Neural cell (in vitro differentiated cells): ENCODE measurements at regions not wholly inside any gene's neighbourhood (a gene's known extent, or its start where the extent isn't known, plus 50 kb on each side); places are given as distances from the start of the nearest gene placed in this dataset.

Experiments
- H2AFZ ChIP-seq: fragments of 200-600, 300-800 bp; sonication (generic), shearing (Covaris generic); 2 replicates; pipeline ENCODE4 v1.6.0; 2014; ENCODE audit warnings: low read depth, mild to moderate bottlenecking, antibody characterized with exemption, low read length, moderate library complexity
- H3F3A ChIP-seq: fragments of 200-600 bp; shearing (Covaris generic); 2 replicates; pipeline ENCODE4 v1.6.1; 2016; ENCODE audit warnings: mild to moderate bottlenecking, moderate library complexity, mixed read lengths, antibody characterized with exemption, low read length; ENCODE audit not compliant: insufficient read depth, poor library complexity, severe bottlenecking
- H3K27ac ChIP-seq: fragments of 200-600, 300-800 bp; sonication (generic), shearing (Covaris generic); 2 replicates; pipeline ENCODE4 v1.5.1; 2014; ENCODE audit warnings: mild to moderate bottlenecking, low read length, moderate library complexity
- H3K27me3 ChIP-seq: fragments of 300-800, 200-600 bp; sonication (generic), shearing (Covaris generic); 2 replicates; pipeline ENCODE4 v1.6.0; 2014; ENCODE audit warnings: mild to moderate bottlenecking, low read depth, low read length, moderate library complexity; ENCODE audit not compliant: insufficient read depth
- H3K36me3 ChIP-seq: fragments of 300-800, 200-600 bp; sonication (generic), shearing (Covaris generic); 2 replicates; pipeline ENCODE4 v1.5.1; 2014; ENCODE audit warnings: mild to moderate bottlenecking, antibody characterized with exemption, low read length, moderate library complexity; ENCODE audit not compliant: insufficient read depth
- H3K4me2 ChIP-seq: fragments of 300-800, 200-600 bp; sonication (generic), shearing (Covaris generic); 2 replicates; pipeline ENCODE4 v1.6.0; 2014; ENCODE audit warnings: mild to moderate bottlenecking, low read length
- H3K4me3 ChIP-seq: fragments of 300-800, 200-600 bp; sonication (generic), shearing (Covaris generic); 2 replicates; pipeline ENCODE4 v1.5.1; 2014; ENCODE audit warnings: mild to moderate bottlenecking, low read length, moderate library complexity
- H3K79me2 ChIP-seq: fragments of 200-600 bp; shearing (Covaris generic); replicated peaks from 2 replicates; pipeline ENCODE4 v1.6.0; 2014; ENCODE audit warnings: mild to moderate bottlenecking, low read length, moderate library complexity; ENCODE audit not compliant: insufficient read depth
- H3K9ac ChIP-seq: fragments of 300-800, 200-600 bp; sonication (generic), shearing (Covaris generic); 2 replicates; pipeline ENCODE4 v1.6.1; 2016; ENCODE audit warnings: mild to moderate bottlenecking, low read length, mixed read lengths
- H3K9me2 ChIP-seq: fragments of 200-600 bp; shearing (Covaris generic); 2 replicates; pipeline ENCODE4 v1.6.1; 2016; ENCODE audit warnings: mild to moderate bottlenecking, low read length, mixed read lengths; ENCODE audit not compliant: insufficient read depth
- H3K9me3 ChIP-seq: fragments of 200-600, 300-800 bp; sonication (generic), shearing (Covaris generic); 2 replicates; pipeline ENCODE4 v1.6.1; 2016; ENCODE audit warnings: mild to moderate bottlenecking, mixed run types, low read length, moderate library complexity, mixed read lengths
- H4K20me1 ChIP-seq: fragments of 200-600 bp; shearing (Covaris generic); 2 replicates; pipeline ENCODE4 v1.6.1; 2016; ENCODE audit warnings: mild to moderate bottlenecking, mixed run types; ENCODE audit not compliant: insufficient read depth
- EP300 ChIP-seq: fragments of 450-650 bp; conservative IDR thresholded peaks from 2 replicates; pipeline ENCODE4 v1.6.1; 2014; ENCODE audit warnings: antibody characterized with exemption, mild to moderate bottlenecking, moderate library complexity; ENCODE audit not compliant: poor library complexity, severe bottlenecking
- EZH2 ChIP-seq: fragments of 200-600, 300-800 bp; shearing (Covaris generic), sonication (generic); IDR thresholded peaks from 2 replicates; pipeline ENCODE4 v1.6.1; 2014; ENCODE audit warnings: antibody characterized with exemption, low read length, borderline replicate concordance, mild to moderate bottlenecking; ENCODE audit not compliant: insufficient read depth, poor library complexity, severe bottlenecking
- MXI1 ChIP-seq: fragments of 450-650 bp; conservative IDR thresholded peaks from 2 replicates; pipeline ENCODE4 v1.6.1; 2014; ENCODE audit warnings: antibody characterized with exemption, mild to moderate bottlenecking; ENCODE audit not compliant: poor library complexity, severe bottlenecking
- POLR2AphosphoS5 ChIP-seq: IDR thresholded peaks from 2 replicates; pipeline ENCODE4 v1.6.1; 2012
- RAD21 ChIP-seq: fragments of 450-650 bp; conservative IDR thresholded peaks from 2 replicates; pipeline ENCODE4 v1.6.1; 2014; ENCODE audit warnings: antibody characterized with exemption, mild to moderate bottlenecking, moderate library complexity
- SMC3 ChIP-seq: fragments of 450-650 bp; conservative IDR thresholded peaks from 2 replicates; pipeline ENCODE4 v1.6.1; 2014; ENCODE audit warnings: antibody characterized with exemption, mild to moderate bottlenecking, moderate library complexity; ENCODE audit not compliant: poor library complexity
- TAF1 ChIP-seq: IDR thresholded peaks from 2 replicates; pipeline ENCODE4 v1.6.1; 2012; ENCODE audit warnings: low read depth
- TF ChIP-seq, protein P1 (sequence below): fragments of 450-650 bp; IDR thresholded peaks from 2 replicates; pipeline ENCODE4 v1.5.1; 2014; ENCODE audit warnings: antibody characterized with exemption, mild to moderate bottlenecking, moderate library complexity; ENCODE audit not compliant: poor library complexity, severe bottlenecking
- TF ChIP-seq, protein P2 (sequence below): IDR thresholded peaks from 2 replicates; pipeline ENCODE4 v1.6.1; 2012; ENCODE audit warnings: borderline replicate concordance

DNA sequence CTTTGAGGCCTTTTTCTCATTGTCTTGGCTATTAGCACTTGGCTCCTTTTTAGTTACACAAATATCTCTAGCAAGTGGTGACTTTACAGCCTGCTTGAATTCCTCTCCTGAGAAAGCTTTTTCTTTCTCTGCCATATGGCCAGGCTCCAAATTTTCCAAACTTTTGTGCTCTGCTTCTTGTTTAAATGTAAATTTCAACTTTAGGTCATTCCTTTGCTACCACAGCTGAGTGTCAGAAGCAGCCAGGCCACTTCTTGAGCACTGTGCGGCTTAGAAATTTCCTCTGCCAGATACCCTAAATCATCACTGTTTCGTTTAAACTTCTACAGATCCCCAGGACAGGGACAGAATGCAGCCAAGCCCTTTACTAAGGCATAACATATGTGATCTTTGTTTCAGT is 222.4 kb downstream of the FBXO8 start:
- Histone ChIP-seq H3K9me2 (no peaks in the 10 kb centered on the region), H3K36me3 (no peaks in the 10 kb centered on the region), H4K20me1 (no peaks in the 10 kb centered on the region), H3K4me2 (no peak overlapping the region), H3F3A (no peaks in the 10 kb centered on the region), H3K9ac (no peak overlapping the region), H3K9me3 (no peaks in the 10 kb centered on the region), H3K27me3 (no peaks in the 10 kb centered on the region), H3K4me3 (no peak overlapping the region), H2AFZ (no peak overlapping the region), H3K79me2 (no peaks in the 10 kb centered on the region), H3K27ac (no peak overlapping the region)
- TF ChIP-seq RAD21 = no peak
- TF ChIP-seq, protein P1, sequence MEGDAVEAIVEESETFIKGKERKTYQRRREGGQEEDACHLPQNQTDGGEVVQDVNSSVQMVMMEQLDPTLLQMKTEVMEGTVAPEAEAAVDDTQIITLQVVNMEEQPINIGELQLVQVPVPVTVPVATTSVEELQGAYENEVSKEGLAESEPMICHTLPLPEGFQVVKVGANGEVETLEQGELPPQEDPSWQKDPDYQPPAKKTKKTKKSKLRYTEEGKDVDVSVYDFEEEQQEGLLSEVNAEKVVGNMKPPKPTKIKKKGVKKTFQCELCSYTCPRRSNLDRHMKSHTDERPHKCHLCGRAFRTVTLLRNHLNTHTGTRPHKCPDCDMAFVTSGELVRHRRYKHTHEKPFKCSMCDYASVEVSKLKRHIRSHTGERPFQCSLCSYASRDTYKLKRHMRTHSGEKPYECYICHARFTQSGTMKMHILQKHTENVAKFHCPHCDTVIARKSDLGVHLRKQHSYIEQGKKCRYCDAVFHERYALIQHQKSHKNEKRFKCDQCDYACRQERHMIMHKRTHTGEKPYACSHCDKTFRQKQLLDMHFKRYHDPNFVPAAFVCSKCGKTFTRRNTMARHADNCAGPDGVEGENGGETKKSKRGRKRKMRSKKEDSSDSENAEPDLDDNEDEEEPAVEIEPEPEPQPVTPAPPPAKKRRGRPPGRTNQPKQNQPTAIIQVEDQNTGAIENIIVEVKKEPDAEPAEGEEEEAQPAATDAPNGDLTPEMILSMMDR = no peak
- no peak for TF ChIP-seq EZH2
- TF ChIP-seq, protein P2, sequence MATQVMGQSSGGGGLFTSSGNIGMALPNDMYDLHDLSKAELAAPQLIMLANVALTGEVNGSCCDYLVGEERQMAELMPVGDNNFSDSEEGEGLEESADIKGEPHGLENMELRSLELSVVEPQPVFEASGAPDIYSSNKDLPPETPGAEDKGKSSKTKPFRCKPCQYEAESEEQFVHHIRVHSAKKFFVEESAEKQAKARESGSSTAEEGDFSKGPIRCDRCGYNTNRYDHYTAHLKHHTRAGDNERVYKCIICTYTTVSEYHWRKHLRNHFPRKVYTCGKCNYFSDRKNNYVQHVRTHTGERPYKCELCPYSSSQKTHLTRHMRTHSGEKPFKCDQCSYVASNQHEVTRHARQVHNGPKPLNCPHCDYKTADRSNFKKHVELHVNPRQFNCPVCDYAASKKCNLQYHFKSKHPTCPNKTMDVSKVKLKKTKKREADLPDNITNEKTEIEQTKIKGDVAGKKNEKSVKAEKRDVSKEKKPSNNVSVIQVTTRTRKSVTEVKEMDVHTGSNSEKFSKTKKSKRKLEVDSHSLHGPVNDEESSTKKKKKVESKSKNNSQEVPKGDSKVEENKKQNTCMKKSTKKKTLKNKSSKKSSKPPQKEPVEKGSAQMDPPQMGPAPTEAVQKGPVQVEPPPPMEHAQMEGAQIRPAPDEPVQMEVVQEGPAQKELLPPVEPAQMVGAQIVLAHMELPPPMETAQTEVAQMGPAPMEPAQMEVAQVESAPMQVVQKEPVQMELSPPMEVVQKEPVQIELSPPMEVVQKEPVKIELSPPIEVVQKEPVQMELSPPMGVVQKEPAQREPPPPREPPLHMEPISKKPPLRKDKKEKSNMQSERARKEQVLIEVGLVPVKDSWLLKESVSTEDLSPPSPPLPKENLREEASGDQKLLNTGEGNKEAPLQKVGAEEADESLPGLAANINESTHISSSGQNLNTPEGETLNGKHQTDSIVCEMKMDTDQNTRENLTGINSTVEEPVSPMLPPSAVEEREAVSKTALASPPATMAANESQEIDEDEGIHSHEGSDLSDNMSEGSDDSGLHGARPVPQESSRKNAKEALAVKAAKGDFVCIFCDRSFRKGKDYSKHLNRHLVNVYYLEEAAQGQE = no peak
- no peak for TF ChIP-seq EP300
- no peak for TF ChIP-seq POLR2AphosphoS5
- TF ChIP-seq SMC3 = no peak
- no peak for TF ChIP-seq TAF1
- TF ChIP-seq MXI1 = no peak

DNA sequence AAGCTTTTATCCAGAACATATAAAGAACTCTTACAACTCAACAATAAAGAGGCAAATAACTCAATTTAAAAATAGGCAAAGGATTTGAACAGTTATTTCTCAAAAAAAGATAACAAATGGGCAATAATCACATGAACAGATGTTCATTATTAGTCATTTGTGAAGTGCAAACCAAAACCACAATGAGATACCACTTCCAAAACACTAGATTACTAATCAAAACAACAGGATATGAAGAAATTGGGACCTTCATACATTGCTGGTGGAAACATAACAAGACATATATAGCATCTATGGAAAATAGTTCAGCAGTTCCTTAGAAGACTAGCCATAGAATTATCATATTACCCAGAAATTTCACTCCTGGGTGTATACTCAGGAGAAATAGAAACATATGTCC is 224.6 kb downstream of the FBXO8 start:
- H3K79me2 ChIP-seq = no peaks in the 10 kb centered on the region
- H3K4me2 ChIP-seq = no peak overlapping the region
- no peaks in the 10 kb centered on the region for H3K9me2 ChIP-seq
- H3K4me3 ChIP-seq = no peak overlapping the region
- H3K9ac ChIP-seq = no peak overlapping the region
- no peak overlapping the region for H3K27ac ChIP-seq
- H3K9me3 ChIP-seq = no peaks in the 10 kb centered on the region
- no peak overlapping the region for H2AFZ ChIP-seq
- TF ChIP-seq POLR2AphosphoS5 (no peak), EZH2 (no peak), EP300 (no peak), RAD21 (no peak), MXI1 (no peak), TAF1 (no peak), SMC3 (no peak)
- TF ChIP-seq, protein P1 = no peak
- TF ChIP-seq, protein P2 = no peak
- no peaks in the 10 kb centered on the region for H3K27me3 ChIP-seq
- H3F3A ChIP-seq = no peaks in the 10 kb centered on the region
- H4K20me1 ChIP-seq = no peaks in the 10 kb centered on the region
- H3K36me3 ChIP-seq = no peaks in the 10 kb centered on the region
